Muscle layer of duodenum (tissue), 2 donors: ENCODE measurements at regions not wholly inside any gene's neighbourhood (a gene's known extent, or its start where the extent isn't known, plus 50 kb on each side); places are given as distances from the start of the nearest gene placed in this dataset.

Experiments
- H3K27ac ChIP-seq: one replicate; pipeline ENCODE4 v1.7.0; 2013; ENCODE audit warnings: mild to moderate bottlenecking, low read length
- H3K27me3 ChIP-seq: one replicate; pipeline ENCODE4 v1.7.0; 2013; ENCODE audit warnings: low read depth, mild to moderate bottlenecking, control low read depth, low read length
- H3K36me3 ChIP-seq, 2 donors: one replicate each; pipeline ENCODE4 v1.7.0; 2013; ENCODE audit warnings: low read length in 2 of 2, control low read depth in 1 of 2, mild to moderate bottlenecking in 1 of 2; ENCODE audit not compliant: insufficient read depth in 2 of 2, control insufficient read depth in 1 of 2
- H3K4me1 ChIP-seq, 2 donors: one replicate each; pipeline ENCODE4 v1.7.0; 2013; ENCODE audit warnings: low read length in 2 of 2, mild to moderate bottlenecking in 2 of 2, control low read depth in 1 of 2, moderate library complexity in 1 of 2; ENCODE audit not compliant: insufficient read depth in 2 of 2, control insufficient read depth in 1 of 2
- H3K4me3 ChIP-seq, 2 donors: one replicate each; pipeline ENCODE4 v1.7.0; 2013; ENCODE audit warnings: low read length in 2 of 2, low read depth in 1 of 2, mild to moderate bottlenecking in 1 of 2
- H3K9me3 ChIP-seq, 2 donors: one replicate each; pipeline ENCODE4 v1.7.0; 2013; ENCODE audit warnings: low read length in 2 of 2, control low read depth in 1 of 2, mild to moderate bottlenecking in 1 of 2; ENCODE audit not compliant: control insufficient read depth in 1 of 2
- donor health status: healthy.

DNA sequence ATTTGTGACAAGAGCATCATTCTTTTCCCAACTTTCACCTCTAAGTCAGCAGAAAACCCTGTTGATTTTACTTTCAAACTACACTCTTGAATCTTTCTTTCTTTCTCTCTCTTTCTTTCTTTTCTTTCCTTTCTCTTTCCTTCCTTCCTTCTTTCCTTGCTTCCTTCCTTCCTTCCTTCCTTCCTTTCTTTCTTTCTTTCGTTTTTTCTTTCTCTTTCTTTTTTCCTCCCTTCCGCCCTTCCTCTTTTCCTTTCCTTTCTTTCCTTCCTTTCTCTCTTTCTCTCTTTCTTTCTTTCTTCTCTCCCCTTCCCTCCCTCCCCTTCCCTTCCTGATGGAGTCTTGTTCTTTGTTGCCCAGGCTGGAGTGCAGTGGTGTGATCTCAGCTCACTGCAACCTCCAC lies 649.5 kb downstream of the PLCL1 start:
- Histone ChIP-seq H3K27me3 (no peaks in the 10 kb centered on the region), H3K4me3 (no peak overlapping the region), H3K36me3 (no peaks in the 10 kb centered on the region), H3K4me1 (no peaks in the 10 kb centered on the region), H3K27ac (no peak overlapping the region), H3K9me3 (no peaks in the 10 kb centered on the region)

DNA sequence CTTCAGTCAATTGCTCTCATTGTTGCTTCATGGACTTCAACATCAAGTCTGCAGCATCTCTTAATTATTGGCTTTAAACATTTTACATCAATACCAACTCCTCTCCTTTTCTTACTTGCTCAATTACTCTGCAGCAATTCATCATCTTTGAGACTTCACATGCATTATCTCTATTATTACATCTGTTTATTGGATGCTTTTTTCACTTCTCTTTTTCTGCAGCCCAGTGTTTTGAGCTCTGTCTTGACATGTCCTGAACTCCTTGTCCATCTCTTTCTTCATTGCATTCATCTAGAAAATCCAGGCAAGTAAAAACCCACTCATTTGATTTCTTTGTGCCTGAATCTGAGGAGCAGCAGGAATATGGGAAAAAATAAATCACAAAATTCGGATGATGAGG lies 647.9 kb downstream of the PLCL1 start:
- H3K4me3 ChIP-seq = no peak overlapping the region
- no peaks in the 10 kb centered on the region for H3K4me1 ChIP-seq
- no peaks in the 10 kb centered on the region for H3K36me3 ChIP-seq
- no peaks in the 10 kb centered on the region for H3K9me3 ChIP-seq
- no peak overlapping the region for H3K27ac ChIP-seq
- H3K27me3 ChIP-seq = no peaks in the 10 kb centered on the region

DNA sequence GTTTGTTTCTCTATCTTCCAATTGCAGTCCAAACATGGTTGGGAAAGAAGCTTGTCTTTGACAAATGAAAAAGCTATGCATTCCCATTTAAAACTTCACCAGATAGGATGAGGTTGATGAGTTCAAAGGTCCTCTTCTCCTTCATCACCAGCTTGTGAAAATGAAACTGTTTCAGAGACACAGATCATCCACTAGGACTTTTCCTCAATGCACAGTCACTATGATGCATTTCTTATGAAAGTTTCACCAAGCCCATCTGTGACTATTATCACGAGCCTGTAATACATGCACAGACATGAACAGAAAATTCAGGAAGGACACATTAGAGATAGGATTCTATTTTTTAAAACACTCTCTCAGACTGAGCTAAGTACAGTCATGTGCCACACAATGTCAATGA lies 644.4 kb downstream of the PLCL1 start:
- no peaks in the 10 kb centered on the region for H3K9me3 ChIP-seq
- no peaks in the 10 kb centered on the region for H3K36me3 ChIP-seq
- H3K27me3 ChIP-seq = no peaks in the 10 kb centered on the region
- H3K4me3 ChIP-seq = no peak overlapping the region
- no peaks in the 10 kb centered on the region for H3K4me1 ChIP-seq
- H3K27ac ChIP-seq = no peak overlapping the region

DNA sequence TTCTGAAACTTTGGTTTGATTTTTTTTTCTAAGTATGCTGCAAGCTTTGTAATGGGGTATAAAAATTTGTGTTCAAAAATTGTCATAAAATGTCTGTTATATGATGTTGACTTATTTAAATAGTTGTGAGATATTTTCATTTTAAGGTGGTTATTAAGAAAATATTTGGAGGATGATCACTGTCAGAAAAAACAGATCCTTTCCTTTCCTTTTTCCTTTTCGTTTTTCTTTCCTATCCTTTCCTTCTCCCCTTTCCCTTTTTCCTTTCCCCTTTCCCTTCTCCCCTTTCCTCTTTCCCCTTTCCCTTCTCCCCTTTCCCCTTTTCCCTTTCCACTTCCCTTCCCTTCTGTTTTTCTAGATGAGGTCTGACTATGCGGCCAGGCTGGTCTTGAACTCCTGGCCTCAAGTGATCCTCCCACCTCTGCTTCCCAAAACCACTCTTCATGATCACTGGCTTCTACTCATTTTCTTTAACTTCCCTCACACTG lies 640.5 kb downstream of the PLCL1 start:
- Histone ChIP-seq H3K27me3 (no peaks in the 10 kb centered on the region), H3K9me3 (no peaks in the 10 kb centered on the region)

DNA sequence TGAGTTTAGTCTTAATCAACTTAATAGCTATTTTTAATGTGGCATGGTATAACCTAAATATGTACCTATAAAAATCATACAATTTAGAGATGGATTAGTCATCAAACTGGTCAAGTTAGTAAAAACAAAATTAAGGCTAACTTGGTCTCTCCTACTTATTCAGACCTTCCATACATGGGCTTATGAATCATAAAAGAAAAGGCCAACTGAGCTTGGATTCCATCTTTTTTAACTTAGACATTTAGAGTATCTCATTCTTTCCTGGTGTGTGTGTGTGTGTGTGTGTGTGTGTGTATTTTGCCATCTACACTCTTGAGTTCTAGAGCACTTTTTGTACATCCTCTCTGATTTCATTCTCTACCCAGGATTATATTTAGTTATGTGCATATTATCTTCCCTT lies 637.5 kb downstream of the PLCL1 start:
- H3K27me3 ChIP-seq = no peaks in the 10 kb centered on the region
- no peaks in the 10 kb centered on the region for H3K4me1 ChIP-seq
- no peak overlapping the region for H3K4me3 ChIP-seq
- H3K36me3 ChIP-seq = no peaks in the 10 kb centered on the region
- no peak overlapping the region for H3K27ac ChIP-seq
- no peaks in the 10 kb centered on the region for H3K9me3 ChIP-seq

More for the DNA sequence above, 640.5 kb downstream of the PLCL1 start:
- no peak overlapping the region for H3K27ac ChIP-seq
- no peak overlapping the region for H3K4me3 ChIP-seq
- no peaks in the 10 kb centered on the region for H3K36me3 ChIP-seq
- H3K4me1 ChIP-seq = no peaks in the 10 kb centered on the region

DNA sequence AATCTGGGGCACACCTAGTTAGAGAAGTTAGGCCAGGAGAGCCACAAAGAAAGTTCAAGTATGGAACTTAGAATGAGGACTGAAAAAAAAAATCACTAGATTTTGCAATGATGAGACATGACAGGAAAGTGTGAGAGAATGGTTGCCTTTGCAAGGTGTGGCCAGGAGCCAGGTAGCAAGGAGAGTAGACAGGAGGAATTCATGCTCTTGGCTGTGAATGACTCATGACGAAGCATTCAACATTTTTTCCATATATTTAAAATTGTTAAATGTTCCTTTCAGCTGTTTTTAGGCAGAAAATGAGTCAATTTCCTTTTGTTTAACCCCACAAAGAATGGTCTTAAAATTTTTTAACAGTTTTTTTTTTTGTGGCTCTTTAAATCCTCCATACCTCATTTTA lies 636.9 kb downstream of the PLCL1 start:
- no peaks in the 10 kb centered on the region for H3K36me3 ChIP-seq
- H3K9me3 ChIP-seq = no peaks in the 10 kb centered on the region
- H3K4me1 ChIP-seq = no peaks in the 10 kb centered on the region
- no peak overlapping the region for H3K4me3 ChIP-seq
- H3K27ac ChIP-seq = no peak overlapping the region
- H3K27me3 ChIP-seq = no peaks in the 10 kb centered on the region

DNA sequence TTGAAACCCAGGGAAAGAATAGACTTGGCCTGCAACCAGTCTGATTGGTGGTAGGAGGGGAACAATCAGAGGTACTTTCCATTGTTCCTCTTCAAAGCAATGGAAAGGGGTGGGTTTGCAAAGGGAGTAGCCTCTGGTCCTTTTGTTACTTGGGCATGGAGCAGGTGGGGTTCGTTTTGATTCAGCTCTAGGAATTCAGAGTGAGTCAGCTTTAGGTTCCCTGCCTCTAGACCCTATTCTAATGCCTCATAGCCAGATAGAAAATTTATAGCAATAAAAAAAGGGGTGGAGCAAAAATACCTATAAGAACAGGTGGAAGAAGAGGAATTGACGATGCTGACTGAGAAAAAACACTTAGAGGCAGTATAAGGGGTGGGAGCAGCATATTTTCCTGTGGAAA lies 636.4 kb downstream of the PLCL1 start:
- no peaks in the 10 kb centered on the region for H3K9me3 ChIP-seq
- no peak overlapping the region for H3K4me3 ChIP-seq
- H3K36me3 ChIP-seq = no peaks in the 10 kb centered on the region
- H3K27ac ChIP-seq = no peak overlapping the region
- H3K4me1 ChIP-seq = no peaks in the 10 kb centered on the region
- no peaks in the 10 kb centered on the region for H3K27me3 ChIP-seq

DNA sequence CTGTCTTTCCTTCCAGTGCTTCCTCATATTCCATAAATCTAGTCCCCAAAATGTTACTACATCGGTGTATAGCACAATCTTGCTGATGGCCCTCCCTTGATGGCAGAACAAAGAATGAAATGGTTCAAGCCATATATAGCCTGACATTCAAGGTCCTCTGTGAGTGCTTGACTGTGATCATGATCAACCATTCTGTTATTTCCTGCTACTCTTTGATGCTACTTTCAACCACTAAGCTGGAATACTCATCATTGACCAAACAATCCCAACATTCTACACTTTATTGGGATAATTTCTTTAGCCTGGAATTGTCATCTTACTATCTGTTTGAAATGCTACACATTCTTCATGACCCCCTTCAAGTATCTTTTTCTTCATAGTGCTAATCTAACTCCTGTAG lies 633.9 kb downstream of the PLCL1 start:
- Histone ChIP-seq H3K9me3 (no peaks in the 10 kb centered on the region), H3K27ac (no peak overlapping the region)

DNA sequence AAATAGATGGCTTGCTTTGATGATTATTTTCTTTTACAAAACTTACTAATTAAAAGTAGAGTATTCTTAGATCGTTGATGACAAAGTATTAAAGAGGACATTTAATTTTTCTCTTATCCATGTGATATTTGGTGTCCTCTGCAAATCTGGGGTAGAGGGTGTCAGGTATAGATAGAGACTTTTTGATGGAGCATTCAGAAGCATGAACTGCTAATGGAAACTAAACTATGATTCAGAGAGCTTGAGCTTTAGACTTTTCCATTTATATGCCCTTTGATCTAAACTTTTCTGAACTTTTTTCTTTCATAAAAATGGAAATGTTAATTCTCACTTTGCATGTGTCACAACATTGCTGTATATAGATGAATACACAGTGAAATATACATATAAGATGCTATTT lies 619.7 kb downstream of the PLCL1 start:
- H3K9me3 ChIP-seq = no peaks in the 10 kb centered on the region
- no peaks in the 10 kb centered on the region for H3K27me3 ChIP-seq
- H3K27ac ChIP-seq = no peak overlapping the region
- H3K4me1 ChIP-seq = no peaks in the 10 kb centered on the region
- H3K36me3 ChIP-seq = no peaks in the 10 kb centered on the region
- H3K4me3 ChIP-seq = no peak overlapping the region

More for the DNA sequence above, 633.9 kb downstream of the PLCL1 start:
- no peaks in the 10 kb centered on the region for H3K36me3 ChIP-seq
- no peak overlapping the region for H3K4me3 ChIP-seq
- no peaks in the 10 kb centered on the region for H3K4me1 ChIP-seq
- no peaks in the 10 kb centered on the region for H3K27me3 ChIP-seq

DNA sequence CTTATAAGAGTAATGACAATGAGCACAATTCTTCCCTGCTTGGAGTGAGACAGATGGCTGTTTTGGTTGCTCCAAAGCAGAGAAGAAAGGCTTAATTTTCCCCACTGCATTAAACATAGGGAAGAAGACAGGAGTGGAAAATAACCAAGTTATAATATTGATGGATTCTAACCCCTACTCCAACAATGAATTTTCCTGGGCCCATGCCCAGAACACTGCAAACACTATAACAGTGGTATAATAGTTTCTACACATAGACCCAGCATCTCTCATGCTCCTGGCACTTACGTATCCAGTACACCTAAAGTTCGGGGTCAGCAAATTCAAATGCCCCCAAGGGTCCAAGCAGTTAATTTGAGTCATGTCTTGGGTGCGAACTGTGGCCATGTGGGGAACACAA lies 613.4 kb downstream of the PLCL1 start:
- Histone ChIP-seq H3K27me3 (no peaks in the 10 kb centered on the region), H3K9me3 (no peaks in the 10 kb centered on the region), H3K36me3 (no peaks in the 10 kb centered on the region), H3K4me3 (no peak overlapping the region), H3K27ac (no peak overlapping the region), H3K4me1 (peaks cover 0 to 5% of the 10 kb centered on the region in 2 donors)

DNA sequence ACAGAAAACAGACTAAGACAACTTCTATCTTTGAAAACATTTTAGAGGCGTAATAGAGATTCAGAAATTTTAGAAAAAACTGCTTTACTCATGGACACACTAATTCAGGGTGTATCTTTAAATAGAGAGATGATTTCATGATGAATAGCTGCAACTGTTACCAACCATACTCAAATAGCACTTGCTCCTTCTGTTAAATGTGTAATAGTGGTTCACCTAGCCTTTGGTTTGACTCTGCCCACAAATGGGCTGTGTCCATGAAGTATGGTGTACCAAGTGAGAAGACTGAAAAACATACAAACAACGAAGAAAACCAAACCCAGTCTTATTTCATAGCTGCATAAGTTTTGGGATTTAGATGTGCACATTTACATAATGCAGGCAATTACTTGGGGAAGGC lies 610.6 kb downstream of the PLCL1 start:
- Histone ChIP-seq H3K27ac (no peak overlapping the region), H3K4me1 (peaks cover 0 to 5% of the 10 kb centered on the region in 2 donors), H3K36me3 (no peaks in the 10 kb centered on the region), H3K27me3 (no peaks in the 10 kb centered on the region), H3K4me3 (no peak overlapping the region), H3K9me3 (no peaks in the 10 kb centered on the region)

DNA sequence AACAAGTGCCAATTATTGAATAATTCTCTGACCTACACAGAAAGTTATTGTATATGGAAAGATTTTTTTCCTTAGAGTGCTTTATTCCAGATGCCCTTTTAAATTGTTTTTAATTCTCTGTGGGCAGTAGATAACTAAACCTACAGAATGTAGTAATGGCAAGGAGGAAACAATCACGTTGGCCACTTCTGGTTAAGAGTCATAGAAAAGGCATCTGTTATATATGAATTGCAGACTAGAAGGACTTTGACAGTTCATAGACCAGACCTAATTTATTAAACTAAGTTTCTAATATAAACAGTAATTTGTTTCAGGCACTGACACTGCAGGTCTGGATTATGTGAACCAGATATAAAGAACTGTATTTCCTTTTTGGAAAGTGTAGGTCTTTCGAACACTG lies 607.5 kb downstream of the PLCL1 start:
- H3K4me3 ChIP-seq = no peak overlapping the region
- no peaks in the 10 kb centered on the region for H3K9me3 ChIP-seq
- no peaks in the 10 kb centered on the region for H3K36me3 ChIP-seq
- no peak overlapping the region for H3K27ac ChIP-seq
- no peaks in the 10 kb centered on the region for H3K27me3 ChIP-seq
- H3K4me1 ChIP-seq = no peaks in the 10 kb centered on the region
